WERI-Rb-1 (cell line): ENCODE measurements at regions not wholly inside any gene's neighbourhood (a gene's known extent, or its start where the extent isn't known, plus 50 kb on each side); places are given as distances from the start of the nearest gene placed in this dataset.

Source experiments
- DNase-seq: peaks from one replicate; pipeline ENCODE4 v3.0.0-alpha.2; 2020
- H3K27ac ChIP-seq: fragments of 250-450 bp; sonication (Bioruptor Pico); 2 replicates; pipeline ENCODE4 v1.5.1; 2020; ENCODE audit warnings: mild to moderate bottlenecking, moderate library complexity
- H3K27me3 ChIP-seq: fragments of 250-450 bp; sonication (Bioruptor Pico); 2 replicates; pipeline ENCODE4 v1.5.1; 2021; ENCODE audit warnings: mild to moderate bottlenecking, low read depth, moderate library complexity; ENCODE audit not compliant: insufficient read depth, severe bottlenecking
- H3K36me3 ChIP-seq: fragments of 250-450 bp; sonication (Bioruptor Pico); 2 replicates; pipeline ENCODE4 v1.5.1; 2020; ENCODE audit warnings: mild to moderate bottlenecking, moderate library complexity
- H3K4me3 ChIP-seq: 2 replicates; pipeline ENCODE4 v1.5.1; 2011; ENCODE audit warnings: low read depth, mild to moderate bottlenecking, control low read depth, low read length
- H3K9me3 ChIP-seq: fragments of 250-450 bp; sonication (Bioruptor Pico); 2 replicates; pipeline ENCODE4 v1.5.1; 2021; ENCODE audit warnings: mild to moderate bottlenecking, moderate library complexity; ENCODE audit not compliant: severe bottlenecking
- TF ChIP-seq, protein P1 (sequence below): IDR thresholded peaks from 2 replicates; pipeline ENCODE4 v1.5.1; 2011; ENCODE audit warnings: low read depth, mild to moderate bottlenecking, control low read depth, inconsistent platforms, low read length

DNA sequence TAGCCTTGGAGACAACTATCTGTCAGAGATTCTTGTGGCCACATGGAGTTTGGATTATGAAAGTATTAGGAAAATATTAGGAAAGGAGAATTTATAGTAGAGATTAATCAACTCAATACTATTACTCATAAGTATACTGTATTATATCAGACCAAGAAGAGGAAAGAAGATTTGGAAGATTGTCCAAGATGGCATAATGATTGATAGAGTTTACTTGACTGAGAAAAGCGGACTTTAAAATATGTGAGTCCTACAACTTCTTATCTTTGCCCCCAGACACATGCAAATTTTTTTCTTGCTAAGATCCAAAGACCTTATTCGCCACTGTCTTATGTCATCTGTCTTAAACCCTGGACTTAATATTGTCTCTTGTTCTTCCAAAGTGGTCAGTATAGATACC, 54.8 kb upstream of the SHISA3 start:
- Histone ChIP-seq H3K9me3 (no peaks in the 10 kb centered on the region), H3K27me3 (no peaks in the 10 kb centered on the region), H3K27ac (no peak overlapping the region), H3K4me3 (no peak overlapping the region), H3K36me3 (no peaks in the 10 kb centered on the region)
- no peak for DNase-seq
- TF ChIP-seq, protein P1, sequence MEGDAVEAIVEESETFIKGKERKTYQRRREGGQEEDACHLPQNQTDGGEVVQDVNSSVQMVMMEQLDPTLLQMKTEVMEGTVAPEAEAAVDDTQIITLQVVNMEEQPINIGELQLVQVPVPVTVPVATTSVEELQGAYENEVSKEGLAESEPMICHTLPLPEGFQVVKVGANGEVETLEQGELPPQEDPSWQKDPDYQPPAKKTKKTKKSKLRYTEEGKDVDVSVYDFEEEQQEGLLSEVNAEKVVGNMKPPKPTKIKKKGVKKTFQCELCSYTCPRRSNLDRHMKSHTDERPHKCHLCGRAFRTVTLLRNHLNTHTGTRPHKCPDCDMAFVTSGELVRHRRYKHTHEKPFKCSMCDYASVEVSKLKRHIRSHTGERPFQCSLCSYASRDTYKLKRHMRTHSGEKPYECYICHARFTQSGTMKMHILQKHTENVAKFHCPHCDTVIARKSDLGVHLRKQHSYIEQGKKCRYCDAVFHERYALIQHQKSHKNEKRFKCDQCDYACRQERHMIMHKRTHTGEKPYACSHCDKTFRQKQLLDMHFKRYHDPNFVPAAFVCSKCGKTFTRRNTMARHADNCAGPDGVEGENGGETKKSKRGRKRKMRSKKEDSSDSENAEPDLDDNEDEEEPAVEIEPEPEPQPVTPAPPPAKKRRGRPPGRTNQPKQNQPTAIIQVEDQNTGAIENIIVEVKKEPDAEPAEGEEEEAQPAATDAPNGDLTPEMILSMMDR = no peak

DNA sequence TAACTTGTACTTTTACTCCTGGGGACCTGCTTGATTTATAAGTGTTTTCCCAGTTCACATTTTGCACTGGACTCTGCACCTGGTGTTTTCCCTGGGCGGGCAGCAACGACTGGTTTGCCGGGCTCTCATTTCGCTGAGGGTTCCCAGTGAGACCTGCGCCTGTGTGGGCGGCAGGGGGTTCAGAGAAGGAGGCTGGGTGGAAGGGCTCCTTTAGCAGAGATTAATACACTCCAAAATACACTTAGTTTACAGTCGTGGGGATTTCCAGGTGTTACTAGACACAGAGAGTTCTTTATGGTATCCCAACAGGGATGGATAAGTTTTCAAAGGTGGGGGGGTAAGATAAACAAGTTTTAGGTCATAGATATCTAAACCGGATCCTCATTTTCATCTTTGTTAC, 53.0 kb upstream of the SHISA3 start:
- no peaks in the 10 kb centered on the region for H3K36me3 ChIP-seq
- no peak for DNase-seq
- H3K4me3 ChIP-seq = no peak overlapping the region
- no peaks in the 10 kb centered on the region for H3K9me3 ChIP-seq
- H3K27me3 ChIP-seq = no peaks in the 10 kb centered on the region
- TF ChIP-seq, protein P1 = no peak
- no peak overlapping the region for H3K27ac ChIP-seq

DNA sequence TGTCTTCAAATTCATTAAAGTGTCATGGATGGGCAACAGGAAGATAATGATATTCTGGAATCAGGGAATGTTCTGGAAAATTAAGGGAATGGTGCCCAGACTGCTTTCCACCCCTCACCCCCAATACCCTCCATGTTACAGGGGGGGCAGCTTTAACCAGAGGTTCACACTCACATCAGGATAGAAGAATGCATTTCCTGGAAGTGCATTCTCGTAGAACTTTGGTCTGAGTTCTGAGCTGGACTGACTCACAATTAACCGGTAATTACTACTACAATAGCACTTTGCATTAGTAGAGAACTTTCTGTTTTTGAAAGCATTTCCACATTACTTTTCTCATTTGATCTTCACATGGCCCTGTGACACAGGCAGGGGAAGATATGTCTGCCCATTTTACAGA, 52.5 kb upstream of the SHISA3 start:
- no peak overlapping the region for H3K4me3 ChIP-seq
- DNase-seq = no peak
- TF ChIP-seq, protein P1 = no peak
- no peaks in the 10 kb centered on the region for H3K9me3 ChIP-seq
- H3K27ac ChIP-seq = no peak overlapping the region
- H3K36me3 ChIP-seq = no peaks in the 10 kb centered on the region
- H3K27me3 ChIP-seq = no peaks in the 10 kb centered on the region

DNA sequence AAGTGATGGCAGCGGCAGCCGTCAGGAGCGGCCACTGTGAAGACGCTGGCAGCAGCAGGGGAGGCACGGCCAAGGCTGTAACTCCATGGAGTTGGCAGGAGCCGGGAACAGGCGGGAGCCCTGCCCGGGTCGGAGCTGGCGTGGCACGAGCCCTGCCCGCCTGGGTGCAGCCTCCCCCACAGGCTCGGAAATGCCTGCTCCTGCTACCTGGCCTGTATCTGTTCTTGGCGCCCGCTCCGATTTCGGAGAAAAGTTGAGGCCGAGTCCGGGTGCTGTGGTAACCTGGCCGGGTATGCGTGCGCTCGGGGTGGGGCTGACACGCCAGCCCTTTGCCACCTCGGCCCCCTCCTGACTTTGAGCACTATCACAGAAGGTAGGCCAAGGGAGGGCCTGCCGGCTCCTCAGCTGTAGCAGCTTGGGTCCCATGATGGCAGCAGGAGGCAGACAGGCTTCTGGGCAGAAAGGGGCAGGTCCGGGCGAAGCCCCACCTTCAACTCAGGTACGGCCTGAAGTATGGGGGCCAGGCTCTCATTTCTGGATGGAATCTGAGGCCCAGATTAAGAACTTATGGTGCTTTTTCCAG, 51.2 kb upstream of the SHISA3 start:
- DNase-seq = no peak
- Histone ChIP-seq H3K9me3 (no peaks in the 10 kb centered on the region), H3K27me3 (no peaks in the 10 kb centered on the region), H3K4me3 (no peak overlapping the region), H3K36me3 (no peaks in the 10 kb centered on the region), H3K27ac (no peak overlapping the region)
- TF ChIP-seq, protein P1 = no peak

DNA sequence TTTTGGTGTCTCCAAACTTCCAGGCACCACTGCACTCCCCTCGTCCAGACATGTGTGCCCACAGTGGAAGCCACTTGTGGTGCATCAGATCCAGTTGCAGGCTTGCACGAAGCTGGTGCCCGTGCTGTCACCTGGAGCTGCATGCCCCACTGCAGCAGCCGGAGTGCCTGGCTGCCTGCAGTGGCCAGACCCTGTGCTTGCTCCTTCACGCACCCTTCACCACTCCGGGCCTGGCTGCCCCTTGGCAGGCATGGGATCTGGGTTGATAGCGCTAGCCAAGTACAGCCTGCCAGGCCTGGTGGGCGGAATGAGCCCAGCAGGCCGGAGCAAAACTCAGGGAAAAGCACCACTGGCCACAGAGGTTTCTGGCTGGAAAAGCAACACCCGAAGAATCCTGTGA, 50.2 kb upstream of the SHISA3 start:
- TF ChIP-seq, protein P1 = no peak
- DNase-seq = no peak
- no peak overlapping the region for H3K27ac ChIP-seq

More for the DNA sequence above, 50.2 kb upstream of the SHISA3 start:
- no peak overlapping the region for H3K4me3 ChIP-seq
- no peaks in the 10 kb centered on the region for H3K36me3 ChIP-seq
- no peaks in the 10 kb centered on the region for H3K27me3 ChIP-seq
- no peaks in the 10 kb centered on the region for H3K9me3 ChIP-seq
